GM23338 (cell line): ENCODE measurements at regions not wholly inside any gene's neighbourhood (a gene's known extent, or its start where the extent isn't known, plus 50 kb on each side); places are given as distances from the start of the nearest gene placed in this dataset.

Experiments used
- ATAC-seq: fragments of 200-7000 bp; cut with Tn5 transposase; 3 replicates; pipeline ENCODE4 v1.9.1; 2020
- DNase-seq: peaks from one replicate; pipeline ENCODE4 v3.0.0-alpha.2; 2015; ENCODE audit warnings: low spot score
- H2AFZ ChIP-seq: fragments of 200-600 bp; sonication (generic); 2 replicates; pipeline ENCODE4 v1.8.0; 2016; ENCODE audit warnings: antibody characterized with exemption, mild to moderate bottlenecking, moderate library complexity
- H3F3A ChIP-seq: fragments of 200-600 bp; sonication (generic); replicated peaks from 2 replicates; pipeline ENCODE4 v1.8.0; 2017; ENCODE audit warnings: antibody characterized with exemption, mixed run types, low read depth
- H3K27ac ChIP-seq: fragments of 200-600 bp; sonication (generic); 2 replicates; pipeline ENCODE4 v1.6.1; 2016; ENCODE audit warnings: low read depth
- H3K27me3 ChIP-seq: fragments of 200-600 bp; sonication (generic); 2 replicates; pipeline ENCODE4 v1.8.0; 2016; ENCODE audit warnings: mild to moderate bottlenecking, mixed run types, moderate library complexity; ENCODE audit not compliant: insufficient read depth
- H3K36me3 ChIP-seq: fragments of 200-600 bp; sonication (generic); 2 replicates; pipeline ENCODE4 v1.8.0; 2016; ENCODE audit warnings: mild to moderate bottlenecking; ENCODE audit not compliant: insufficient read depth
- H3K4me1 ChIP-seq: fragments of 200-600 bp; sonication (generic); 2 replicates; pipeline ENCODE4 v1.8.0; 2016; ENCODE audit warnings: mild to moderate bottlenecking, moderate library complexity; ENCODE audit not compliant: insufficient read depth
- H3K4me2 ChIP-seq: fragments of 200-600 bp; sonication (generic); 2 replicates; pipeline ENCODE4 v1.7.1; 2017; ENCODE audit warnings: mixed run types
- H3K4me3 ChIP-seq: fragments of 200-600 bp; sonication (generic); 2 replicates; pipeline ENCODE4 v1.6.1; 2016; ENCODE audit warnings: mixed run types
- H3K79me2 ChIP-seq: fragments of 200-600 bp; sonication (generic); replicated peaks from 2 replicates; pipeline ENCODE4 v1.8.0; 2017; ENCODE audit warnings: mild to moderate bottlenecking; ENCODE audit not compliant: insufficient read depth
- H3K9me2 ChIP-seq: fragments of 200-600 bp; sonication (generic); 2 replicates; pipeline ENCODE4 v1.8.0; 2017; ENCODE audit not compliant: insufficient read depth
- H4K20me1 ChIP-seq: fragments of 200-600 bp; sonication (generic); replicated peaks from 2 replicates; pipeline ENCODE4 v1.8.0; 2017; ENCODE audit warnings: mild to moderate bottlenecking; ENCODE audit not compliant: insufficient read depth
- H3K27ac Mint-ChIP-seq: 2 replicates; pipeline ENCODE4 v1.8.0; 2020; ENCODE audit warnings: inconsistent platforms, mild to moderate bottlenecking, moderate library complexity, mixed read lengths
- H3K27me3 Mint-ChIP-seq: 3 replicates; pipeline ENCODE4 v1.8.0; 2022; ENCODE audit warnings: low read depth, mild to moderate bottlenecking, moderate library complexity, mixed read lengths, inconsistent platforms; ENCODE audit not compliant: insufficient read depth, poor library complexity
- H3K36me3 Mint-ChIP-seq: 3 replicates; pipeline ENCODE4 v1.8.0; 2021; ENCODE audit warnings: low read depth, mild to moderate bottlenecking, inconsistent platforms, moderate library complexity, mixed read lengths
- H3K4me1 Mint-ChIP-seq: 3 replicates; pipeline ENCODE4 v1.8.0; 2020; ENCODE audit warnings: mild to moderate bottlenecking, inconsistent platforms, mixed read lengths
- H3K4me3 Mint-ChIP-seq: 3 replicates; pipeline ENCODE4 v1.8.0; 2021; ENCODE audit warnings: moderate library complexity, mild to moderate bottlenecking, inconsistent platforms, mixed read lengths
- H3K9me3 Mint-ChIP-seq: 3 replicates; pipeline ENCODE4 v1.8.0; 2020; ENCODE audit warnings: moderate library complexity, mild to moderate bottlenecking, inconsistent platforms, mixed read lengths
- CREB1 ChIP-seq: fragments of 250-450 bp; sonication (Bioruptor Pico); IDR thresholded peaks from 2 replicates; pipeline ENCODE4 v1.5.0; 2020; ENCODE audit warnings: low read depth, mild to moderate bottlenecking, moderate library complexity
- EZH2 ChIP-seq: fragments of 200-600 bp; sonication (generic); IDR thresholded peaks from one replicate; pipeline ENCODE4 v1.8.0; 2017; ENCODE audit warnings: antibody characterized with exemption, mild to moderate bottlenecking, low read depth; ENCODE audit not compliant: unreplicated experiment
- EZH2phosphoT487 ChIP-seq: fragments of 200-600 bp; sonication (generic); IDR thresholded peaks from one replicate; pipeline ENCODE4 v1.8.1; 2018; ENCODE audit warnings: antibody characterized with exemption; ENCODE audit not compliant: unreplicated experiment
- JUNB ChIP-seq: IDR thresholded peaks from one replicate; pipeline ENCODE4 v1.6.1; 2016; ENCODE audit warnings: antibody characterized with exemption; ENCODE audit not compliant: unreplicated experiment
- POLR2AphosphoS5 ChIP-seq: IDR thresholded peaks from 2 replicates; pipeline ENCODE4 v1.6.1; 2016; ENCODE audit warnings: antibody characterized with exemption, low read depth
- STAT1 ChIP-seq: IDR thresholded peaks from one replicate; pipeline ENCODE4 v1.6.1; 2016; ENCODE audit warnings: antibody characterized with exemption; ENCODE audit not compliant: unreplicated experiment
- ZNF114 ChIP-seq: fragments of 250-450 bp; sonication (Bioruptor Pico); IDR thresholded peaks from 2 replicates; pipeline ENCODE4 v1.5.0; 2020; ENCODE audit warnings: mild to moderate bottlenecking, moderate library complexity
- ZNF331 ChIP-seq: fragments of 250-450 bp; sonication (Bioruptor Pico); IDR thresholded peaks from 2 replicates; pipeline ENCODE4 v1.5.0; 2020; ENCODE audit warnings: low read depth, mild to moderate bottlenecking, moderate library complexity
- TF ChIP-seq, protein P1 (sequence below), 2 experiments: fragments of 200-600 bp in 1 of 2; sonication (generic) in 1 of 2; conservative IDR thresholded peaks; 2 replicates each; pipeline versions ENCODE4 v1.5.1 to v1.6.1; 2016 to 2017; ENCODE audit warnings: antibody characterized with exemption in 2 of 2, low read depth in 2 of 2, mild to moderate bottlenecking in 2 of 2, moderate library complexity in 1 of 2
- TF ChIP-seq, protein P2 (sequence below): IDR thresholded peaks from 2 replicates; pipeline ENCODE4 v1.6.1; 2016; ENCODE audit warnings: antibody characterized with exemption
- TF ChIP-seq, protein P3 (sequence below): fragments of 250-450 bp; sonication (Bioruptor Pico); IDR thresholded peaks from 2 replicates; pipeline ENCODE4 v1.5.0; 2020; ENCODE audit warnings: mild to moderate bottlenecking, moderate library complexity

DNA sequence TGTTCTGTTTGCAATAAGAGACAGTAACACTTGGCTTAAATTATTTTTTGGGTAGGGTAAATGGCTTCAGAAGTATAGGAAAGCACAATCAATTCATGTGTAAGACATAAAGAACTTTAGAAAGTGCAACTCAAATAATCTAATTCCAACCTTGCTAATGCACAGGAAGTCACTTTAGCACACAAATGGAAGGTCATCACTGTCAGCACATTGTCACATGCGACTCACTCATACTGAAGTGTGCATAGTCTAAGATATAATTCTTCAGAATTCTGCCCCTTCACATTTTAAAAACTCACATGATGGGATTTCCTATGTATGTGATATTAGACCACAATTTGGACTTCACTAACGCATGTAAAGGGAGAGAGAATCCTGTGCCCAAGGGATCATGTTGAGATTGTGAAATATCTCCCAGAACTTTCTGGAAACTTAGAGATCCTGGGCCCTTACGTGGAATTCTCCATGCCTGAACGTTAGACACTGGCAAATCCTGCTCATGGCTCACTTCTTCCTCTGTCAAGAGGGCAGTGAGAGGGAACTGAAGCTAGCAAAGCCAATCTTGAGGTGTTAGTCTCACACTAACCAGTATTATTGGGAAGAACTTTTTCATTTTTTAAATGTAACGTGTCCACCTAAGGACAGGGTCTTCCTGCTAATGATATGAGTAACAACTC is 403.2 kb upstream of the PTGER4 start:
- TF ChIP-seq ZNF331 (CRISPR knock-in tag) (no peak), JUNB (no peak), ZNF114 (CRISPR knock-in tag) (no peak)
- TF ChIP-seq, protein P1, sequence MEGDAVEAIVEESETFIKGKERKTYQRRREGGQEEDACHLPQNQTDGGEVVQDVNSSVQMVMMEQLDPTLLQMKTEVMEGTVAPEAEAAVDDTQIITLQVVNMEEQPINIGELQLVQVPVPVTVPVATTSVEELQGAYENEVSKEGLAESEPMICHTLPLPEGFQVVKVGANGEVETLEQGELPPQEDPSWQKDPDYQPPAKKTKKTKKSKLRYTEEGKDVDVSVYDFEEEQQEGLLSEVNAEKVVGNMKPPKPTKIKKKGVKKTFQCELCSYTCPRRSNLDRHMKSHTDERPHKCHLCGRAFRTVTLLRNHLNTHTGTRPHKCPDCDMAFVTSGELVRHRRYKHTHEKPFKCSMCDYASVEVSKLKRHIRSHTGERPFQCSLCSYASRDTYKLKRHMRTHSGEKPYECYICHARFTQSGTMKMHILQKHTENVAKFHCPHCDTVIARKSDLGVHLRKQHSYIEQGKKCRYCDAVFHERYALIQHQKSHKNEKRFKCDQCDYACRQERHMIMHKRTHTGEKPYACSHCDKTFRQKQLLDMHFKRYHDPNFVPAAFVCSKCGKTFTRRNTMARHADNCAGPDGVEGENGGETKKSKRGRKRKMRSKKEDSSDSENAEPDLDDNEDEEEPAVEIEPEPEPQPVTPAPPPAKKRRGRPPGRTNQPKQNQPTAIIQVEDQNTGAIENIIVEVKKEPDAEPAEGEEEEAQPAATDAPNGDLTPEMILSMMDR (conservative IDR thresholded peaks at IDR 0.05; ENCODE audit: low read depth in 2 of 2): no peak
- ATAC-seq: no peak
- Mint-ChIP-seq H3K4me1 (peaks cover 2% of the 10 kb centered on the region; the same call in 1 of the 3 replicates), H3K9me3 (no peaks in the 10 kb centered on the region), H3K36me3 (no peaks in the 10 kb centered on the region), H3K4me3 (no peak overlapping the region), H3K27ac (no peak overlapping the region), H3K27me3 (no peaks in the 10 kb centered on the region)
- Histone ChIP-seq H3K4me1 (no peaks in the 10 kb centered on the region), H4K20me1 (no peaks in the 10 kb centered on the region), H3K4me3 (no peak overlapping the region), H3K36me3 (no peaks in the 10 kb centered on the region), H3K4me2 (no peak overlapping the region), H3F3A (no peaks in the 10 kb centered on the region), H3K9me2 (no peaks in the 10 kb centered on the region), H2AFZ (0 out of 2 replicates have a peak overlapping the region, but pooled peaks have one; percentile 63), H3K27me3 (no peaks in the 10 kb centered on the region), H3K79me2 (no peaks in the 10 kb centered on the region), H3K27ac (no peak overlapping the region)
- no peak for DNase-seq

DNA sequence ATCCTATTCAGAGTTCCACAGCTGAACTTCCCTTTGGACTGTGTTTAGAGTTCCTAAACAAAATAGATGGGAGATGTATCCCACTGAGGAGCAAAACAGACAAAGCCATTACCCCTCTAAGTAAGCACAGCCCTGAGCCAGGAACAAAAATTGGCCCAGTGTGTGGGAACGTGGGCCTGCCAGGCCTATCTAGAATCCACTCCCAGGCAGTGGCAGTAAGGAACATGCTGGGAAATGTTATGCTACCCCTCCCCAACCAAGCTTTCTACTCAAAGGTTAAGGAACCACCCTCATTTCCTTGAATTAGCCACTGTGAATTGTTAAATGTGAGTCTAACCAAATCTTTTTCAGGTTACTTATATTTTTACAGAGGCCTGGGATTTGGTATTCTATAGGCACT is 405.1 kb upstream of the PTGER4 start:
- H3K4me1 Mint-ChIP-seq: peaks cover 2% of the 10 kb centered on the region; the same call in 1 of the 3 replicates
- TF ChIP-seq EZH2 (no peak), POLR2AphosphoS5 (no peak), STAT1 (no peak), EZH2phosphoT487 (no peak), ZNF114 (CRISPR knock-in tag) (no peak), CREB1 (CRISPR knock-in tag) (no peak)
- TF ChIP-seq, protein P2, sequence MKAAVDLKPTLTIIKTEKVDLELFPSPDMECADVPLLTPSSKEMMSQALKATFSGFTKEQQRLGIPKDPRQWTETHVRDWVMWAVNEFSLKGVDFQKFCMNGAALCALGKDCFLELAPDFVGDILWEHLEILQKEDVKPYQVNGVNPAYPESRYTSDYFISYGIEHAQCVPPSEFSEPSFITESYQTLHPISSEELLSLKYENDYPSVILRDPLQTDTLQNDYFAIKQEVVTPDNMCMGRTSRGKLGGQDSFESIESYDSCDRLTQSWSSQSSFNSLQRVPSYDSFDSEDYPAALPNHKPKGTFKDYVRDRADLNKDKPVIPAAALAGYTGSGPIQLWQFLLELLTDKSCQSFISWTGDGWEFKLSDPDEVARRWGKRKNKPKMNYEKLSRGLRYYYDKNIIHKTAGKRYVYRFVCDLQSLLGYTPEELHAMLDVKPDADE: no peak
- TF ChIP-seq, protein P3, sequence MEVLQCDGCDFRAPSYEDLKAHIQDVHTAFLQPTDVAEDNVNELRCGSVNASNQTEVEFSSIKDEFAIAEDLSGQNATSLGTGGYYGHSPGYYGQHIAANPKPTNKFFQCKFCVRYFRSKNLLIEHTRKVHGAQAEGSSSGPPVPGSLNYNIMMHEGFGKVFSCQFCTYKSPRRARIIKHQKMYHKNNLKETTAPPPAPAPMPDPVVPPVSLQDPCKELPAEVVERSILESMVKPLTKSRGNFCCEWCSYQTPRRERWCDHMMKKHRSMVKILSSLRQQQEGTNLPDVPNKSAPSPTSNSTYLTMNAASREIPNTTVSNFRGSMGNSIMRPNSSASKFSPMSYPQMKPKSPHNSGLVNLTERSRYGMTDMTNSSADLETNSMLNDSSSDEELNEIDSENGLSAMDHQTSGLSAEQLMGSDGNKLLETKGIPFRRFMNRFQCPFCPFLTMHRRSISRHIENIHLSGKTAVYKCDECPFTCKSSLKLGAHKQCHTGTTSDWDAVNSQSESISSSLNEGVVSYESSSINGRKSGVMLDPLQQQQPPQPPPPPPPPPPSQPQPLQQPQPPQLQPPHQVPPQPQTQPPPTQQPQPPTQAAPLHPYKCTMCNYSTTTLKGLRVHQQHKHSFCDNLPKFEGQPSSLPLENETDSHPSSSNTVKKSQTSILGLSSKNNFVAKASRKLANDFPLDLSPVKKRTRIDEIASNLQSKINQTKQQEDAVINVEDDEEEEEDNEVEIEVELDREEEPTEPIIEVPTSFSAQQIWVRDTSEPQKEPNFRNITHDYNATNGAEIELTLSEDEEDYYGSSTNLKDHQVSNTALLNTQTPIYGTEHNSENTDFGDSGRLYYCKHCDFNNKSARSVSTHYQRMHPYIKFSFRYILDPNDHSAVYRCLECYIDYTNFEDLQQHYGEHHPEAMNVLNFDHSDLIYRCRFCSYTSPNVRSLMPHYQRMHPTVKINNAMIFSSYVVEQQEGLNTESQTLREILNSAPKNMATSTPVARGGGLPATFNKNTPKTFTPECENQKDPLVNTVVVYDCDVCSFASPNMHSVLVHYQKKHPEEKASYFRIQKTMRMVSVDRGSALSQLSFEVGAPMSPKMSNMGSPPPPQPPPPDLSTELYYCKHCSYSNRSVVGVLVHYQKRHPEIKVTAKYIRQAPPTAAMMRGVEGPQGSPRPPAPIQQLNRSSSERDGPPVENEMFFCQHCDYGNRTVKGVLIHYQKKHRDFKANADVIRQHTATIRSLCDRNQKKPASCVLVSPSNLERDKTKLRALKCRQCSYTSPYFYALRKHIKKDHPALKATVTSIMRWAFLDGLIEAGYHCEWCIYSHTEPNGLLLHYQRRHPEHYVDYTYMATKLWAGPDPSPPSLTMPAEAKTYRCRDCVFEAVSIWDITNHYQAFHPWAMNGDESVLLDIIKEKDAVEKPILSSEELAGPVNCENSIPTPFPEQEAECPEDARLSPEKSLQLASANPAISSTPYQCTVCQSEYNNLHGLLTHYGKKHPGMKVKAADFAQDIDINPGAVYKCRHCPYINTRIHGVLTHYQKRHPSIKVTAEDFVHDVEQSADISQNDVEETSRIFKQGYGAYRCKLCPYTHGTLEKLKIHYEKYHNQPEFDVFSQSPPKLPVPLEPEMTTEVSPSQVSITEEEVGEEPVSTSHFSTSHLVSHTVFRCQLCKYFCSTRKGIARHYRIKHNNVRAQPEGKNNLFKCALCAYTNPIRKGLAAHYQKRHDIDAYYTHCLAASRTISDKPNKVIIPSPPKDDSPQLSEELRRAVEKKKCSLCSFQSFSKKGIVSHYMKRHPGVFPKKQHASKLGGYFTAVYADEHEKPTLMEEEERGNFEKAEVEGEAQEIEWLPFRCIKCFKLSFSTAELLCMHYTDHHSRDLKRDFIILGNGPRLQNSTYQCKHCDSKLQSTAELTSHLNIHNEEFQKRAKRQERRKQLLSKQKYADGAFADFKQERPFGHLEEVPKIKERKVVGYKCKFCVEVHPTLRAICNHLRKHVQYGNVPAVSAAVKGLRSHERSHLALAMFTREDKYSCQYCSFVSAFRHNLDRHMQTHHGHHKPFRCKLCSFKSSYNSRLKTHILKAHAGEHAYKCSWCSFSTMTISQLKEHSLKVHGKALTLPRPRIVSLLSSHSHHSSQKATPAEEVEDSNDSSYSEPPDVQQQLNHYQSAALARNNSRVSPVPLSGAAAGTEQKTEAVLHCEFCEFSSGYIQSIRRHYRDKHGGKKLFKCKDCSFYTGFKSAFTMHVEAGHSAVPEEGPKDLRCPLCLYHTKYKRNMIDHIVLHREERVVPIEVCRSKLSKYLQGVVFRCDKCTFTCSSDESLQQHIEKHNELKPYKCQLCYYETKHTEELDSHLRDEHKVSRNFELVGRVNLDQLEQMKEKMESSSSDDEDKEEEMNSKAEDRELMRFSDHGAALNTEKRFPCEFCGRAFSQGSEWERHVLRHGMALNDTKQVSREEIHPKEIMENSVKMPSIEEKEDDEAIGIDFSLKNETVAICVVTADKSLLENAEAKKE (CRISPR knock-in tag): no peak

More for the DNA sequence above, 405.1 kb upstream of the PTGER4 start:
- Histone ChIP-seq H3K27ac (no peak overlapping the region), H3K79me2 (no peaks in the 10 kb centered on the region), H2AFZ (no peak overlapping the region), H4K20me1 (no peaks in the 10 kb centered on the region), H3K27me3 (no peaks in the 10 kb centered on the region), H3K36me3 (no peaks in the 10 kb centered on the region), H3K4me1 (no peaks in the 10 kb centered on the region), H3F3A (no peaks in the 10 kb centered on the region), H3K4me3 (no peak overlapping the region), H3K4me2 (no peak overlapping the region), H3K9me2 (0 out of 2 replicates have a peak, but pooled peaks cover 4% of the 10 kb centered on the region)
- no peak overlapping the region for H3K4me3 Mint-ChIP-seq
- ATAC-seq (no peak), DNase-seq (no peak)
- no peaks in the 10 kb centered on the region for H3K9me3 Mint-ChIP-seq
- H3K36me3 Mint-ChIP-seq: no peaks in the 10 kb centered on the region
- no peaks in the 10 kb centered on the region for H3K27me3 Mint-ChIP-seq
- H3K27ac Mint-ChIP-seq: no peak overlapping the region
